C4-2B (cell line): ENCODE measurements at regions not wholly inside any gene's neighbourhood (a gene's known extent, or its start where the extent isn't known, plus 50 kb on each side); places are given as distances from the start of the nearest gene placed in this dataset.
"Not testable (repeated sequence)": the region's sequence is repeated elsewhere in the genome, so short reads cannot be mapped to it uniquely, and the experiment has no call there.

ENCODE experiments used
- H3K27ac ChIP-seq: fragments of 450-650 bp; 2 replicates; pipeline ENCODE4 v1.5.1; 2017
- CTCF ChIP-seq: fragments of 450-650 bp; conservative IDR thresholded peaks from 2 replicates; pipeline ENCODE4 v1.5.1; 2017; ENCODE audit warnings: mild to moderate bottlenecking
- ZFX ChIP-seq: fragments of 450-650 bp; IDR thresholded peaks from 2 replicates; pipeline ENCODE4 v1.6.1; 2017

DNA sequence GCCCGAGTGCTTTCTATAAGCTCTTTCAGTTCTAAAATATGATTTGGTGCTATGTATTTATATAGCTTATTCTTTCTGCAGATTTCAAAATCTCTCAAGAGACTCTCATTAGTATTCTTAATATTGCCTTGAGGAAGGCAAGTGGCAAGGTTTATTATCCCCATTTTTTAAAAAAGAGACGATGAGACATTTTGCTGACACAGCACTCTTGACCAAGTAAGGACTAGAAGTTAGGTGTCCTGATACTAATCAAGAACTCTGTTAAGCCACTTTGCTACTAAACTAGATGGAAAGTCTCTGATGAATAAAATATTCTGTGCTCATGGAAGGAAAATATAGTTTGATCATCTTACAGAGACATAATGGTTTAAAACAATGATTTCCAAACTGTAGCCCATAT lies 164.7 kb downstream of the MZT1 start:
- TF ChIP-seq ZFX (no peak), CTCF (no peak)
- H3K27ac ChIP-seq, result no peak overlapping the region

- TF ChIP-seq CTCF (no peak), ZFX (no peak)
- no peak overlapping the region for H3K27ac ChIP-seq
These were observed 165.6 kb downstream of the MZT1 start for GRCh38 chr13:72561791-72562190.

GRCh38 chr13:72559716-72560115 lies 167.7 kb downstream of the MZT1 start:
- no peak for TF ChIP-seq ZFX
- TF ChIP-seq CTCF, result no peak
- H3K27ac ChIP-seq, result no peak overlapping the region

- H3K27ac ChIP-seq, result no peak overlapping the region
- TF ChIP-seq CTCF, result no peak
- no peak for TF ChIP-seq ZFX
These were observed 170.5 kb downstream of the MZT1 start for GRCh38 chr13:72556945-72557344.

- no peak overlapping the region for H3K27ac ChIP-seq
- no peak for TF ChIP-seq CTCF
These were observed 171.8 kb downstream of the MZT1 start for GRCh38 chr13:72555601-72556000.

DNA sequence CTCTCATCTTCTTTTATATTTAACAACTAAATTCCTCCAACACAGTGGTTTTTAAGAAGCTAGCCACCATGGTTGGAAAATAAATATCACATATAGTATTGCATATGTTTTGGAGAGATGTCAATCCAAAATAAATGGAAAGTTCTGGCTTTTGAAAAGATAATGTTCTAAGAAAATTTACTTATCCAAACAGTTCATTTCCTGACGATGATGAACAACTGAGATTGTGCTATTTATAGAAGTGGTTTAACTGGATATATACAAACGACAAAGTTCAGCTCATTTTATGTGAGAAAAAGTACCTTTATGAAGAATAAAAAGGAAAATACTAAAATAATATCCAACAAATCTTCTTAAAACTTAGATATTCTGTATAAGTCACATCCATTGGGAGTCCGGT lies 174.7 kb downstream of the MZT1 start:
- TF ChIP-seq CTCF (no peak), ZFX (no peak)
- H3K27ac ChIP-seq, result no peak overlapping the region

DNA sequence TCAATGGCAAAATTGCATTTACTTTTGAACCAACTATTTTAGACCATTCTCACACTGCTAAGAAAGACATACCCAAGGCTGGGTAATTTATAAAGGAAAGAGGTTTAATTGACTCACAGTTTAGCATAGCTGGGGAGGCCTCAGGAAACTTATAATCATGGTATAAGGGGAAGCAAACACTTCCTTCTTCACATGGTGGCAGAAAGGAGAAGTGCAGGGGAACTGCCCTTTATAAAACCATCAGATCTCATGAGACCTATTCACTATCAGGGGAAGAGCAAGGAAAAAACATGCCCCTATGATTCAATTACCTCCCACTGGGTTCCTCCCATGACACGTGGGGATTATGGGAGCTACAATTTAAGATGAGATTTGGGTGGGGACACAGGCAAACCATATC lies 181.5 kb downstream of the MZT1 start:
- not testable (repeated sequence) for H3K27ac ChIP-seq

- H3K27ac ChIP-seq, result no peak overlapping the region
- TF ChIP-seq ZFX, result no peak
- TF ChIP-seq CTCF, result no peak
These were observed 182.3 kb downstream of the MZT1 start for GRCh38 chr13:72545030-72545719.
